ENCODE measurements at regions not wholly inside any gene's neighbourhood (a gene's known extent, or its start where the extent isn't known, plus 50 kb on each side); places are given as distances from the start of the nearest gene placed in this dataset.

DNA sequence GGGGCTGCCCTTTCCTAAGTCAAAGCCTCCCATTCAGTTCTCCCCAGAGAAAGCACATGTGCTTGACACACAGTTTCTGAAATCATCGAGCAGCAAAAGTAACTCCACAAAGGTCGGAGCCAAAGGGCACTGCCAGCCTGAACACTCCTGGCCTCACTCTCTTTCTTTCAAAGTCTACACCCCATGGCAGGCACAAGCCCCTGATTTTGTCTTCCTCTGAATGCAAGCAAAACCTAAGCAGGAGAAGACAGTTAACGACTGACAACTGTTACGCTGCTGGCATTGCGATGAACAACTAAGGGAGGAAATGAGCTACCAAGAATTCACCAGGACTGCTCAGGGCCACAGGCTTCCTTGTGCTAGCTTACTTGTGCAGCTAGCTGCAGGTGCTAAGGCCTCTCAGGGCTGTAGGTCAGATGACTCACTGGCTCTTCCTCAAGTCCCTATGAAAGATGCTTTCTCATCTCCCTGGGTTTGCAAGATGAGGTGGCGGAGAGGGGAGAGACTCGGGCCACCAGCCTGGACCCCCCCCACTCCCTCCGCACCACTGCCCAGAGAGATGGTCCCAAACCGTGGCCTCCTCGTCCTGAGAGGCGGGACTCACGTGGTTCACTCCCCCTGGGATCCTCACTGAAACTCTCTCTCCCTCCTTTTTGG is 208.2 kb downstream of the DLL1 start:
- no peak for DNase-seq (ENCODE audit: low read depth)

GRCh38 chr6:170082067-170082466 is 208.8 kb downstream of the DLL1 start:
- DNase-seq (ENCODE audit: low read depth) = no peak

DNA sequence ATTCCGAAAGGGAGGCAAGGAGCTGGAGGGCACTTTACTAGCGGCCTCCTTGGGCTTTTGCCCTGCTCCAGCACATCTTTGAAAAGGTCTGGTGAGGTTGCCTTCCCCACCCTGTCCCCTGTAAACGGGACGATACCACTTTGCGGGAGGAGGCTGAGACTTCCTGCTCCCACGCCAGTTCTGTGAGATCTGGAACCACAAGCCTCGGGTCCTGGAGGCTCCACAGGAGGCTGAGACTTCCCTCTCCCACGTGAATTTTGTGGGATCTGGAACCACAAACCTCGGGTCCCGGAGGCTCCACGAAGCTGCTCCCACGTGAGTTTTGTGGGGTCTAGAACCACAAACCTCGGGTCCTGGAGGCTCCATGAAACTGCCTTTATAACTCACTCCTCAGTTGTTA is 209.3 kb downstream of the DLL1 start:
- no peak for DNase-seq (ENCODE audit: low read depth)

GRCh38 chr6:170080828-170081371 is 210.0 kb downstream of the DLL1 start:
- DNase-seq (ENCODE audit: low read depth) = no peak

DNA sequence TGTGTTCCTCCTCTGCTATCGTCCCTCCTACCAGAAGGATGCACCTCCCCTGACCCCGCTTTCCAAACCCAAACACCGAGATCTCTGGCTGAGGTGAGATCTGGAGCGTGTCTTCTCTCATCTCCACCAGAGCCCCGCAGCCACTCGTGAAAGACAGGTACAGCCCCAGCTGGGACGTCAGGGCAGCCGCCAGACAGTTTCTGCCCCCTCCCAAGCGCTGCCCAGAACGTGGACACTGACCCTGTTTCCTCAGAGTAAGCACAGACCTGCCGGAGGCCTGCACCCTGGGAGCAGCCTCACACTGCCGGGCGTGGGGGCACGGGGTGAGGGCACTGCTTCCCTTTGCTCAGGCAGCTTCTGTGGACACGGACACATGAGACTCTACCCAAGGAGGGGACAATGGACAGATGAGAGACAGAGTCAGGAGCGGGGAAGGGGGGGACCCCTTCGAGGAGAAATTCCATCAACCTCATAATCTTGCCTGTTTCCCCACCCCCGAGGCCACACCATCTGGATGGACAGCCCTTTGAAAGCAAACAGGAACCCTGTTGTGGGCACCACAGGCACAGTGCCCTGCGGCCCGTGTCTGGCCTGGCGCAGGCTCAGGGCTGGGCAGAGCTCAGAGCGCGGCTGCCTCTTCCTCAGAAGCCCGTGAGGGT is 210.6 kb downstream of the DLL1 start:
- no peak for DNase-seq (ENCODE audit: low read depth)

GRCh38 chr6:170076466-170077165 is 214.3 kb downstream of the DLL1 start:
- DNase-seq (ENCODE audit: low read depth) = no peak

- no peak for DNase-seq (ENCODE audit: low read depth)
Measured at GRCh38 chr6:170075659-170076223, 215.1 kb downstream of the DLL1 start.

DNA sequence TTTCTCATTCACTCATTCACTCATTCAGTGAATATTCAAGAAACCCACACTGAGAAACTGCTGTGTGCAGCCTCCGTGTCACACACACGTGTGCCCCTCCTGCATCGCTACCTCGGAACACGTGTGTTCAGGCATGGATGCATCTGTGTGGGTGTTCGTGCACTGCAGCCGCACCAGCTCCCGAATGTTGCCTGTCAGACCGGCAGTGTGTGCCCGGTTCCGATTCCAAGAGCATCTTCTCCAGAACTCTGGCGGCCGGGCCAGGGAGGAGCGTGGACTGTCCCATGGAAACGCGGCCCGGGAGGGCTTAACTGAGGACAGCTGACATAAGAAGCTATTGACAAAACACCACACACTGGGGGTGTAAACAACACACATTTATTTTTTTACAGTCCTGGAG is 216.0 kb downstream of the DLL1 start:
- no peak for DNase-seq (ENCODE audit: low read depth)

DNA sequence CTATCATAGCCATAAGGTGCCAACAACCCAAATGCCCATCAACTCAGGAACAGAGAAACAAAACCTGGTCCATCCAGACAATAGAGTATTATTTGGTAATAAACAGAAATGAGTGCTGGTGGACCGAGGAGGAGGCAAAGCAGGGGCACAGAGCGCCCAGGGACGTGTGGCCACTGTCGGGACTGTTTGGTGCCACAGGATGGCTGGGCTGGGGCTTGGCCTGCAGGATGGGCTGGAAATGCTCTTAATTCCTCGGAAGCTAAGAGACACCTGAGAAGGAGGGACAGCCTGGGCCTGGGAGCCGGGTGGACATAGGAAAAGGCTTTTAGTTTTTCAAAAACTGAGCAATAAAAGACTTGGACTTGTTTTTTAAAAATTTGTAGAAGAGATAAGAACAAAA is 216.4 kb downstream of the DLL1 start:
- no peak for DNase-seq (ENCODE audit: low read depth)

DNA sequence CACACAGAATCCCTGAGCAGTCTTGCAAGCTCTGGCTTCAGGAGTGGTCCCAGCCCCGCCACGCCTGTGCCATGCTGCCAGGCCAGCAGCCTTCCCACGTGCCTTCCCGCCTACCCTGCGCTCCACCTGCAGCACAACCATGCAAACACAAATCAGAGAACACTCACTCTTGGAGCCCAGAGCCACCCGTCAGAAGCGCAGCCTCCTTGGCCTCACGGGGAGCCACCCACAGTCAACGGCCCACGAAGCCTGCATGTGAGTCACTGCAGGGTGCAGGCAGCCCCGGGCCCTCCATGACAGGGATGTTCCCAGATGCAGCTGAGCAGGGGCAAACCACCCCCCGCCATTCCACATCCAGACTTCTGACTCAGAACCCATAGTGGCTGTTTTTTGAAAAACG is 217.0 kb downstream of the DLL1 start:
- DNase-seq (ENCODE audit: low read depth) = no peak

DNA sequence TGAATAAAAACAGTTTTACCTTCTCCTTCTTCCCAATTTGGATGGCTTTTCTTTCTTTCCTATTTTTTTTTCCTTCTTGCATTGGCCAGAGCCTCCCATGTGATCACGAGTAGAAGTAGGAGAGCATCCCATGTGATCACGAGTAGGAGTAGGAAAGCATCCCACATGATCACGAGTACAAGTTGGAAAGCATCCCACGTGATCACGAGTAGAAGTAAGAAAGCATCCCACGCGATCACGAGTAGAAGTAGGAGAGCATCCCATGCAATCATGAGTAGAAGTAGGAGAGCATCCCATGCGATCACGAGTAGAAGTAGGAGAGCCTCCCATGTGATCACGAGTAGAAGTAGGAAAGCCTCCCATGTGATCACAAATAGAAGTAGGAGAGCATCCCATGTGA is 218.6 kb downstream of the DLL1 start:
- no peak for DNase-seq (ENCODE audit: low read depth)

DNA sequence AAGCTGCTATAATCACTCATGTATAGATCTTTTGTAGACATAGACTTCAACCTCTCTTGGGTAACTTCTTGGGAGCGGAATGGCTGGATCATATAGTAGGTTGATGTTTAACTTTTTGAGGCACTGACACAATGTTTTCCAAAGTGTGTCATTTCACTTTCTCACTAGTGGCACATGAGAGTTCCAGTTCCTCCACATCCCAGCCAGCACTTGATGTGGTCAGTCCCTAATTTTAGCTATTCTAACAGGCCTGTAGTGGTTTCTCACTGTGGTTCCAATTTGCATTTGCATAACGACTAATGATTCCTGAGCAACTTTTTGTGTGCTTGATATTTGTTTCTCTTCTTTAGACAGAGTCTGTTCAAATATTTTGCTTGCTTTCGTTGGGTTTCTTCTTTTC is 221.3 kb downstream of the DLL1 start:
- DNase-seq (ENCODE audit: low read depth) = no peak

DNA sequence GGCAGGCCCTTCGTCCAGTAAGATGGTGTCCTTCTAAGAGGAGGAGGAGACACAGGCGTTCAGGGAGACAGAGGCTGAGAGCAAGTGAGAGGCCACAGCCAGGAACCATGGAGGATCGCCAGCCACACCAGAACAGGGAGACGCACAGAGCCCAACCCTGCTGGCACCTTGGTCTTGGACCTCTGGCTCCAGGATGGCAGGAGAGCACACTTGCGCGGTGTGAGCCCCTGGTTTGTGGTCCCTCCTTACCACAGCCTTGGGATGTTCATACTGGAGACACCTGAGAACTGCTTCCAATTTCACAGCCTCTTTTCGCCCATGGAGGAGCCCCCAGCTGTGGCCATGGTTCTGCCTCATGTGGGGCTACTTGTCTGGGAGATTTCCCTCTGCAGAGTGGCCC is 222.4 kb downstream of the DLL1 start:
- DNase-seq (ENCODE audit: low read depth) = no peak

DNA sequence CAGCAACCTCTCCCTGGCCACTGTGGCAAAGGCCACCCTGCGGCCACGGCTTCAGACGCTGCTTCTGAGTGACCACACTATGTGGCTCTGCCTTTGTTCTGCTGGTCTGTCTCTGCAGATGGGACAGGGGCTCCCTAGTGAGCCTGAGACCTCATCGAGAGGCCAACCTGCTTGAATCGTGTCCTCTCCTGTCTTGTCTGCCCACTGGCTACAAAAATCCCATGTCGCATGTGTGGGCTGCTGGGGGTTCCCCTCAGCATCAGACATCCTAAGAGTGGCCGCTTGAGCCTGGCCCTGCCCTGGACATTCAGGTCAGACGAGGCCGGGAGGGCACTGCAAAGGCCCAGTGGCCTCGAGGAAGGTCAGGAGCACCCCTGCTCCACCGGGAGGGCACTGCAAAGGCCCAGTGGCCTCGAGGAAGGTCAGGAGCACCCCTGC is 222.9 kb downstream of the DLL1 start:
- DNase-seq (ENCODE audit: low read depth) = no peak

- DNase-seq (ENCODE audit: low read depth) = no peak
Measured at GRCh38 chr6:170067181-170067641, 223.7 kb downstream of the DLL1 start.

GRCh38 chr6:170066679-170067078 is 224.2 kb downstream of the DLL1 start:
- no peak for DNase-seq (ENCODE audit: low read depth)

GRCh38 chr6:170063851-170064602 is 226.9 kb downstream of the DLL1 start:
- no peak for DNase-seq (ENCODE audit: low read depth)

DNA sequence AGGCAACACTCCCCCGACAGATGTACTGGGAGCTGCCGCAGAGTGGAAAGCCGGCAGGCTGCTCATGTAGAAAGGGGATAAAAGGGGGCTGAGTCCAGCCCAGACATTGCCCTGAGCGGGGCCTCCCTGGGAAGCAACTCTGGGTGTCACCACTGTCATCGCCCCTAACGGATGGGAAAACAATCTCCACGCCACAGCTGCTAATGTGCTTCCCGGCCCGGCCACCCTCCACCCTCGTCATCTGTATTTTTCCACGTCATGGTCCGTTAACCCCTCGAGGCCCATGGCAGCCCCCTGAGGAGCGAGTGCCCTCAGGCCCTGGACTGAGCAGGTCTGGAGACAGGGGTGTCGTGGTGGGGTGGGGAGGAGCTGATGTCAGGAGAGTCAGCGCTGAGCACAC is 227.4 kb downstream of the DLL1 start:
- DNase-seq (ENCODE audit: low read depth) = no peak

- DNase-seq (ENCODE audit: low read depth) = no peak
Measured at GRCh38 chr6:170062915-170063241, 228.0 kb downstream of the DLL1 start.

GRCh38 chr6:170062209-170062914 is 228.5 kb downstream of the DLL1 start:
- no peak for DNase-seq (ENCODE audit: low read depth)

DNA sequence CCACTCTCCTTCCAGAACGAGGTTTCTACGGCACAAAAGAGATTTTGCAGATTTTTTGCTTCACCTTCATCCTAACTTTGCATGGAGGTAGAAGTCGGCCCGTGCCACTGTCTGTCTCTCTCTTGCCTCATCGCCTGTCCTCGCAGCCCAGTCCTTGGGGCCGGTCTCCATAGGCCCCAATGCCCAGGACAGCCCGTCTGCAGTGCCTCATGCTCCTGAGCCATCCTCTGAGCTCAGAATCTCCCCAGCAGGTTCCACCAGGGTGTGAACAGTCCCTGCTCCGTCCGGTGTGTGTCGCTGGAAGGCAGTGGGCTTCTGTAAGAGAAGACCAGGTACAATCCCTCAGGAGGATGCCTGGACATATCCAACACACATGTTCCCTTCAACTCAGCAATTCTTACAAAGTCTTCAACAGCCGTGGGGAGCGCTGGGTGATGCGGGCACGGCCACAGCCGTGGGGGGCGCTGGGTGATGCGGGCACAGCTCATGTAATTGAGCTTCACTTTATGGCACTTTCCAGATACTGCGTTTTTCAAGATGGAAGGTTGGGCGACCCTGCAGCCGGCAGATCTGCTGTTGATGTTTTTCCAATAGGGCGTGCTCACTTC is 231.9 kb downstream of the DLL1 start:
- no peak for DNase-seq (ENCODE audit: low read depth)
